ENCODE measurements at regions not wholly inside any gene's neighbourhood (a gene's known extent, or its start where the extent isn't known, plus 50 kb on each side); places are given as distances from the start of the nearest gene placed in this dataset.

DNA sequence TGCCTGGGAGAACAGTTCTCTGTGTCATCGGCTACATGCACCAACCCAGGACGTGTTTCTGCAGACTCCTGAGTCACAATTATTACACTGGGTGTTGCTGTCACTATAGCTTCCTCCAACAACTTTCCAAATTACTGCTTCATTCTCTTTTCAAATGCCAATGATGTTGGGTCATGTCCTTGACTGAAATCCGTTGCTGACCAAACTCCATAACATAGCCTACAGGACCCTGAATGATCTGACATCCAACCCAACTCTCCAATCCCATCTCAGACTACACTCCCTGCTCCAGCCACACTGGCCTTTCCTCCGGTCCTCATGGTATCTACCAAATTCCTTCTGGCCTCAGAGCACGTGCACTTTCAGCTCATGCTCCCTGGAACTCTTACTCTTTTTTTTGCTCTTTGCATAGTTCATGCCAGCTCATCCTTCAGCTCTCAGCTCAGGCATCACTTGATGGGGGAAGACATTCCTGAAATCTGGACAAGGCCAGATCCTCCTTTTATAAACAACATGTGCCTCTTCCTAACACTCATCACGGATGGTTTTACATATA, 108.8 kb upstream of the PTPRG start:
- H4K20me1 ChIP-seq (replicated peaks; ENCODE audit: insufficient read depth): no peaks in the 10 kb centered on the region
- H2AFZ ChIP-seq: peak overlapping the region; percentile 72; the same call in 1 of the 2 replicates
- H3K36me3 ChIP-seq (ENCODE audit: insufficient read depth): no peaks in the 10 kb centered on the region
- DNase-seq (ENCODE audit: low spot score): no peak
- Mint-ChIP-seq H3K4me3 (no peak overlapping the region), H3K9me3 (no peaks in the 10 kb centered on the region), H3K36me3 (ENCODE audit: low read depth) (no peaks in the 10 kb centered on the region), H3K27ac (no peak overlapping the region), H3K27me3 (ENCODE audit: insufficient read depth, low read depth, poor library complexity) (peaks cover 2% of the 10 kb centered on the region), H3K4me1 (no peaks in the 10 kb centered on the region)
- no peaks in the 10 kb centered on the region for H3K4me1 ChIP-seq (ENCODE audit: insufficient read depth)
- peaks cover 2% of the 10 kb centered on the region; the same call in 1 of the 2 replicates for H3K9me2 ChIP-seq (ENCODE audit: insufficient read depth)
- no peak for ATAC-seq
- no peaks in the 10 kb centered on the region for H3K27me3 ChIP-seq (ENCODE audit: insufficient read depth)
- no peaks in the 10 kb centered on the region for H3K79me2 ChIP-seq (replicated peaks; ENCODE audit: insufficient read depth)
- H3K4me2 ChIP-seq: no peak overlapping the region
- no peaks in the 10 kb centered on the region for H3F3A ChIP-seq (replicated peaks; ENCODE audit: low read depth)
- no peak overlapping the region for H3K4me3 ChIP-seq
- TF ChIP-seq ZNF331 (CRISPR knock-in tag; IDR thresholded peaks at IDR 0.05; ENCODE audit: low read depth): no peak
- TF ChIP-seq, protein P1, sequence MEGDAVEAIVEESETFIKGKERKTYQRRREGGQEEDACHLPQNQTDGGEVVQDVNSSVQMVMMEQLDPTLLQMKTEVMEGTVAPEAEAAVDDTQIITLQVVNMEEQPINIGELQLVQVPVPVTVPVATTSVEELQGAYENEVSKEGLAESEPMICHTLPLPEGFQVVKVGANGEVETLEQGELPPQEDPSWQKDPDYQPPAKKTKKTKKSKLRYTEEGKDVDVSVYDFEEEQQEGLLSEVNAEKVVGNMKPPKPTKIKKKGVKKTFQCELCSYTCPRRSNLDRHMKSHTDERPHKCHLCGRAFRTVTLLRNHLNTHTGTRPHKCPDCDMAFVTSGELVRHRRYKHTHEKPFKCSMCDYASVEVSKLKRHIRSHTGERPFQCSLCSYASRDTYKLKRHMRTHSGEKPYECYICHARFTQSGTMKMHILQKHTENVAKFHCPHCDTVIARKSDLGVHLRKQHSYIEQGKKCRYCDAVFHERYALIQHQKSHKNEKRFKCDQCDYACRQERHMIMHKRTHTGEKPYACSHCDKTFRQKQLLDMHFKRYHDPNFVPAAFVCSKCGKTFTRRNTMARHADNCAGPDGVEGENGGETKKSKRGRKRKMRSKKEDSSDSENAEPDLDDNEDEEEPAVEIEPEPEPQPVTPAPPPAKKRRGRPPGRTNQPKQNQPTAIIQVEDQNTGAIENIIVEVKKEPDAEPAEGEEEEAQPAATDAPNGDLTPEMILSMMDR (conservative IDR thresholded peaks at IDR 0.05; ENCODE audit: low read depth in 2 of 2): no peak
- TF ChIP-seq STAT1 (IDR thresholded peaks at IDR 0.05; ENCODE audit: unreplicated experiment): no peak
- TF ChIP-seq, protein P2, sequence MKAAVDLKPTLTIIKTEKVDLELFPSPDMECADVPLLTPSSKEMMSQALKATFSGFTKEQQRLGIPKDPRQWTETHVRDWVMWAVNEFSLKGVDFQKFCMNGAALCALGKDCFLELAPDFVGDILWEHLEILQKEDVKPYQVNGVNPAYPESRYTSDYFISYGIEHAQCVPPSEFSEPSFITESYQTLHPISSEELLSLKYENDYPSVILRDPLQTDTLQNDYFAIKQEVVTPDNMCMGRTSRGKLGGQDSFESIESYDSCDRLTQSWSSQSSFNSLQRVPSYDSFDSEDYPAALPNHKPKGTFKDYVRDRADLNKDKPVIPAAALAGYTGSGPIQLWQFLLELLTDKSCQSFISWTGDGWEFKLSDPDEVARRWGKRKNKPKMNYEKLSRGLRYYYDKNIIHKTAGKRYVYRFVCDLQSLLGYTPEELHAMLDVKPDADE (IDR thresholded peaks at IDR 0.05): no peak
- TF ChIP-seq JUNB (IDR thresholded peaks at IDR 0.05; ENCODE audit: unreplicated experiment): no peak
- TF ChIP-seq EZH2 (IDR thresholded peaks at IDR 0.05; ENCODE audit: low read depth, unreplicated experiment): no peak
- TF ChIP-seq ZNF462 (CRISPR knock-in tag; IDR thresholded peaks at IDR 0.05): no peak
- TF ChIP-seq ZNF114 (CRISPR knock-in tag; IDR thresholded peaks at IDR 0.05): no peak
- TF ChIP-seq EZH2phosphoT487 (IDR thresholded peaks at IDR 0.05; ENCODE audit: unreplicated experiment): no peak
- TF ChIP-seq REST (IDR thresholded peaks at IDR 0.05; ENCODE audit: unreplicated experiment): no peak
- no peak overlapping the region for H3K27ac ChIP-seq (ENCODE audit: low read depth)
